ENCODE measurements at regions not wholly inside any gene's neighbourhood (a gene's known extent, or its start where the extent isn't known, plus 50 kb on each side); places are given as distances from the start of the nearest gene placed in this dataset.

GRCh38 chr17:71905376-71906031 is 215.3 kb upstream of the SOX9 start:
- TF ChIP-seq CTCF (IDR thresholded peaks at IDR 0.05; ENCODE audit: control extremely low read depth in 1 of 3, insufficient read depth in 1 of 3, low read depth in 1 of 3, low read length in 3 of 3): no peak
- TF ChIP-seq POLR2A (IDR thresholded peaks at IDR 0.05; ENCODE audit: control extremely low read depth in 1 of 2, low read depth in 2 of 2, low read length in 2 of 2): no peak
- TF ChIP-seq EZH2 (IDR thresholded peaks at IDR 0.05; ENCODE audit: low read depth, low read length, severe bottlenecking): no peak
- TF ChIP-seq TCF12 (IDR thresholded peaks at IDR 0.05; ENCODE audit: low read depth, low read length): no peak
- TF ChIP-seq PHF8 (conservative IDR thresholded peaks at IDR 0.05; ENCODE audit: low read depth, low read length): no peak
